ENCODE measurements at regions not wholly inside any gene's neighbourhood (a gene's known extent, or its start where the extent isn't known, plus 50 kb on each side); places are given as distances from the start of the nearest gene placed in this dataset.

DNA sequence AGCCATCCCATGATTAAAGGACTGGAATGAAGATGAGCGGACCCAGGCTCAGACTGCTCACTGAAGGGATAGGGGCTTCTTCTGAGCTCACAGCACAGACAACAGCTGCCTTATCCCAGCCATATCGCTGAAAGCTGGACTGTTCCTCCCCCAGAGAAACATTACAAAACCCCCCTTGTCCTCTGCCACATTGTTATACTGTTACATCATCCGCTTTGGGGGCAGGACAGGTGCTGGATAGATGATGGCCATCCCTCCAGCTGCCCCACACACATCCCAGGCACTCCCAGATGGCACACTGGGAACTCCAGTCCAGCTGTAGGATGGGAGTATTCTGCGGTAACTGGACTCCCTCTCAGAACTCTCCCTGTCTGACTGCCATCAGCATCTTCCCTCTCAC, 58.7 kb upstream of the BTRC start:
- no TSS peak for BruUV-seq (replicated peaks)

DNA sequence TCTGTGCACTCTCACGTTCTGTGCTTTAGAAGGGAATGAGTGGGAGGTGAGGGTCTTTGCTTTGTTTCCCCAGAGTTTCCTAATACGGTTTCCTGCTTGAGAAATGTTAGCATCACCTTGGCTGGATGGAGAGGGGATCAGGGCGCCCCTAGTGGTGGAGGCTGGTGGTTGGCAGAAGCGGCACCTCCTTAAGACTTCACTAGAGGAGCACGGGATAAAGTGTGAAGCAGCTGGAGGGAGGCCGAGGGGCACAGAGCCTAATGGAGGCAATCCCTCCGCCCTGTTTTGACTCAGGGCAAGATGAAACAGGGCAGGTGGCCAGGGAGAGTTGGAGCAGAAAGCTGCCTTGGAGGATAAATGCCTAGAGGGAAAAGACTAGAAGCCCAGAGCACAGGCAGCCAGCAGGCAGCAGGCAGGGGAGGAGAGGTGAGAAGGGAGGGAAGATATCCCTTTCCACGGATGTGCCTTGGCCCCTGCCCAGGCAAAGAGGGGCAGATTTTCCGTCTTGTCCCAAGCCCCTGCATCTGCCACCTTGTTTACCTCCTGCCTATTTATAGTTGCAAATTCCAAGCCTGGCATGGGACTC, 56.0 kb upstream of the BTRC start:
- Mint-ChIP-seq H3K4me3 (ENCODE audit: low read depth, unreplicated experiment) (no peak overlapping the region), H3K27me3 (ENCODE audit: unreplicated experiment) (peaks cover 90% of the 10 kb centered on the region), H3K27ac (ENCODE audit: unreplicated experiment) (no peak overlapping the region), H3K36me3 (ENCODE audit: insufficient read depth, unreplicated experiment) (no peaks in the 10 kb centered on the region), H3K9me3 (ENCODE audit: low read depth, unreplicated experiment) (no peaks in the 10 kb centered on the region), H3K4me1 (ENCODE audit: low read depth, unreplicated experiment) (peaks cover 18% of the 10 kb centered on the region)
- no TSS peak for BruUV-seq (replicated peaks)
- peak; percentile 72 for TF ChIP-seq CTCF (IDR thresholded peaks at IDR 0.05; ENCODE audit: unreplicated experiment)
- peak; percentile 75 for DNase-seq
- CTCF ChIA-PET: no interaction called here
- intact Hi-C loops (cut with micrococcal nuclease; ENCODE audit: unreplicated experiment): loop anchor here (2.0 to 5.0 kb wide), 2 partner anchors 85 to 269 kb away; no protein-coding TSS in a partner anchor

More for the DNA sequence above, 58.7 kb upstream of the BTRC start:
- CTCF ChIA-PET: interaction anchor here (0.6 to 0.7 kb wide), 2 partner anchors 10 to 147 kb away, joined by 3 read pairs; no protein-coding TSS in a partner anchor
- Mint-ChIP-seq H3K36me3 (ENCODE audit: insufficient read depth, unreplicated experiment) (no peaks in the 10 kb centered on the region), H3K27ac (ENCODE audit: unreplicated experiment) (no peak overlapping the region), H3K4me3 (ENCODE audit: low read depth, unreplicated experiment) (no peak overlapping the region), H3K9me3 (ENCODE audit: low read depth, unreplicated experiment) (no peaks in the 10 kb centered on the region), H3K27me3 (ENCODE audit: unreplicated experiment) (peaks cover 81% of the 10 kb centered on the region), H3K4me1 (ENCODE audit: low read depth, unreplicated experiment) (peaks cover 8% of the 10 kb centered on the region)
- intact Hi-C loops (cut with micrococcal nuclease; ENCODE audit: unreplicated experiment): loop anchor here (5.0 kb wide), 1 partner anchor 272 kb away; no protein-coding TSS in a partner anchor
- DNase-seq: no peak
- TF ChIP-seq CTCF (IDR thresholded peaks at IDR 0.05; ENCODE audit: unreplicated experiment): no peak

GRCh38 chr10:101299211-101299610, 54.8 kb upstream of the BTRC start:
- TF ChIP-seq CTCF (IDR thresholded peaks at IDR 0.05; ENCODE audit: unreplicated experiment): no peak
- H3K27me3 Mint-ChIP-seq (ENCODE audit: unreplicated experiment): peaks cover 90% of the 10 kb centered on the region
- peaks cover 18% of the 10 kb centered on the region for H3K4me1 Mint-ChIP-seq (ENCODE audit: low read depth, unreplicated experiment)
- no peak overlapping the region for H3K4me3 Mint-ChIP-seq (ENCODE audit: low read depth, unreplicated experiment)
- BruUV-seq (replicated peaks): no TSS peak
- no peaks in the 10 kb centered on the region for H3K36me3 Mint-ChIP-seq (ENCODE audit: insufficient read depth, unreplicated experiment)
- CTCF ChIA-PET: interaction anchor here (0.6 to 1.1 kb wide), 2 partner anchors 143 to 145 kb away, joined by 4 to 6 read pairs; no protein-coding TSS in a partner anchor
- H3K27ac Mint-ChIP-seq (ENCODE audit: unreplicated experiment): no peak overlapping the region
- intact Hi-C loops (cut with micrococcal nuclease; ENCODE audit: unreplicated experiment): loop anchor here (2.0 to 5.0 kb wide), 2 partner anchors 86 to 268 kb away; no protein-coding TSS in a partner anchor
- no peak for DNase-seq
- no peaks in the 10 kb centered on the region for H3K9me3 Mint-ChIP-seq (ENCODE audit: low read depth, unreplicated experiment)

GRCh38 chr10:101301111-101301731, 52.7 kb upstream of the BTRC start:
- no peak overlapping the region for H3K27ac Mint-ChIP-seq (ENCODE audit: unreplicated experiment)
- TF ChIP-seq CTCF (IDR thresholded peaks at IDR 0.05; ENCODE audit: unreplicated experiment): peak; percentile 27
- intact Hi-C loops (cut with micrococcal nuclease; ENCODE audit: unreplicated experiment): loop anchor here (1.0 to 2.0 kb wide), 2 partner anchors 141 to 166 kb away; no protein-coding TSS in a partner anchor
- no peaks in the 10 kb centered on the region for H3K36me3 Mint-ChIP-seq (ENCODE audit: insufficient read depth, unreplicated experiment)
- H3K4me3 Mint-ChIP-seq (ENCODE audit: low read depth, unreplicated experiment): no peak overlapping the region
- CTCF ChIA-PET: interaction anchor here (0.5 to 2.4 kb wide), 12 partner anchors 13 to 944 kb away, joined by 3 to 29 read pairs (median 4); no protein-coding TSS in a partner anchor
- H3K27me3 Mint-ChIP-seq (ENCODE audit: unreplicated experiment): peaks cover 90% of the 10 kb centered on the region
- peaks cover 18% of the 10 kb centered on the region for H3K4me1 Mint-ChIP-seq (ENCODE audit: low read depth, unreplicated experiment)
- no peaks in the 10 kb centered on the region for H3K9me3 Mint-ChIP-seq (ENCODE audit: low read depth, unreplicated experiment)
- BruUV-seq (replicated peaks): no TSS peak
- DNase-seq: peak; percentile 73

Measured in Calu3 (cell line).